NCI-H128 (cell line): ENCODE measurements at regions not wholly inside any gene's neighbourhood (a gene's known extent, or its start where the extent isn't known, plus 50 kb on each side); places are given as distances from the start of the nearest gene placed in this dataset.

Experiments
- DNase-seq: peaks from one replicate; lab custom pipeline; 2025; ENCODE audit not compliant: unreplicated experiment; lab: John Stamatoyannopoulos, UW

DNA sequence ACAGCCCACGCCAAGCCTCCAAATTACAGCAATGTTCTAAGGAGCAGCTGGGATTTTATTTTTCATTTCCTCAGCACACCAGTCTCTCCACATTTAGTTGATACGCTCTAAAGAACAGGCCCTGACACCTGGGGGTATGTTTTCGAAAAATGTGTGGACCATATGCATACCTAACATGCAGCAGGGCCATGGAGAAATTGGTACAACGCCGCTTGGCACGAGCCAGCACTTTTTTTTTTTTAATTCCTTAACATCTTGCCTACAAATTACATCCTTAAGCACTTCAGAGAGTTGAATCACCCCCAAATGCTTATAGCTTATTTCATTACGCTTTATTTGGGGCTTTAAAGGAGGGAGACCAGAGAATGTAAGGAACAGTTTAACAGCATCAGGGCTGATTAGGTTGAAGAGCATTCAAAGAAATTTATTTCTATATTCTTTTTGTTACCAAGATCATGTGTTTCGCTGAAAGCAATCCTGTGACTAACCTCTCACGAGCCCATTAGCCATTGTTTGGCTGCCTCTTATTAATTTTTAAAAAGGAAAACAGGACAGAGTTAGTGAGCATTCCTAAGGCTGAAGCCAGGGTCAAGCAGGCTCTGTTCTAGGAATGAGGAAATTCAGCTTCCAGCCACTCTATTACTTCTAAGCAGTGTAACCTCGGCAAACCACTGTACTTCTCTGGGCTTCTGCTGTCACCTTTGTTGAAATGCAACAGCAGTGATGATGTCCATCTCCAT, 173.8 kb downstream of the ACTL7B start:
- no peak for DNase-seq

DNA sequence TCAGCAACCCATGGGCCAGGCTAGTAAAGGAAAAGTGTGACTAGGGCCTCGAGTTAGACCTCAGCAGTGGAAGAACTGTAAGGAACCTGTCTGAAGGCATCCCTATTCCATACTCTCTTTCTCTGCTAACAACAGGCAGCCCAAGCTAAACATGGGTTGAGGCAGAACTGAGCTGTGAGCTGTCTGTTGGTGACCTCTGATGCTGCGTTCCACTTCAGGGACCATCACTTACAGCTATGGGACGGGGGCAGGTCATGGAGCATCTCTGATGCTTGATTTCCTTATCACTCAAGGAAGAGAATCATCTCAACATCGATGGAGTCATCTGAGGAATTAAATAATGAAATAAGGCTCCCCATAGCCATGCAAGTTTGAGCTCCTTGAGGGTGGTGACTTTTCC, 174.8 kb downstream of the ACTL7B start:
- DNase-seq = no peak

DNA sequence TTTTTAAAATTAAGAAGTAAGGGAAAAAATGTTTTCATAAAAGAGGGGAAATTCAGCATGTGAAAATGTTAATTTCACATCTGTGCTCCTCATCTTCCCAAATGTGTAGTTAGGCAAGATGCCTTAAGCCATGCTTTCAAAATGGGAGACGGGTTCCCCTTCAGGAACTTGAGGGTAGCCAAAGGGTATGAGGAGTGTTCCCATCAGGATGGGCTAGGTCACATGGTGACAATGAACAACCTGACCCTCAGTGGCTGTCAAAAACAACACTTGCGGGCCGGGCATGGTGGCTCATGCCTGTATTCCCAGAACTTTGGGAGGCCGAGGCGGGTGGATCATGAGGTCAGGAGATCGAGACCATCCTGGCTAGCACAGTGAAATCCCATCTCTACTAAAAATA, 178.0 kb downstream of the ACTL7B start:
- no peak for DNase-seq

GRCh38 chr9:108676355-108676754, 179.4 kb downstream of the ACTL7B start:
- no peak for DNase-seq

GRCh38 chr9:108675708-108676107, 180.1 kb downstream of the ACTL7B start:
- DNase-seq = no peak

DNA sequence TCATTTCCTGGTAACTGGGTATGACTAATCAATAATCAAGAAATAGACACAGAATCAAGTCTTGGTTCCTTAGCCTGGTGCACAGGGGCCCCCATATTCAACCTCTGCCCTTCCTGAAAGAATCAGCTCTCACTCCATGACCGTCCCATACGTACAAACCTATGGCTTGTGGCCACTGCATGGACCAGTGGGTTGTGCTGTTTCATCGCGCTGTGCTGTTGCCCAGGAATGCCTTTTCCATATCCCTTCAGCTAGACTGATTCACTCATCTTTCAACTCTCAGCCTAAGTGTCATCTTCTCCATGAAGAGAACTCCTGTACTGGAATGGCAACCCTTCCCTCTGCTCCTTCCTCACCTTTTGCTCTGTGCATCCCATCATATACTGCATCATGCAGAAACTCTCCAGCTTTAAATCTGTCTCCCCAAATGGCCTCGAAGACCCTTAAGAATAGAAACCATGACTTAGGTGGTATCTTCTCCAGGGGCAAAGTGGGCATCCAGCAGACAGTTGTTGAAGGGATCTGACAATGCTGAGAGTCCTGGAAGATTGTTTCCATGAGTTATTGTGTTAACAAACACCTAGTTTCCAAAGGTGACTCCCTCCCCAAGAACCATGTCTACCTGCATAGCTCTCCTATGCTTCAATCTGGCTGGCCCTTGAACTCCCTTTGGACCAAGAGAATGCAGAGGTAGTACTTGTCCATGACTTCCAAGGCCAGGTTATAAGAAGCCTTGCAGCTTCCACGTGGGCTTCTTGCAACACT, 180.8 kb downstream of the ACTL7B start:
- no peak for DNase-seq

- DNase-seq = no peak
Observed at GRCh38 chr9:108673386-108673785, 182.4 kb downstream of the ACTL7B start.

DNA sequence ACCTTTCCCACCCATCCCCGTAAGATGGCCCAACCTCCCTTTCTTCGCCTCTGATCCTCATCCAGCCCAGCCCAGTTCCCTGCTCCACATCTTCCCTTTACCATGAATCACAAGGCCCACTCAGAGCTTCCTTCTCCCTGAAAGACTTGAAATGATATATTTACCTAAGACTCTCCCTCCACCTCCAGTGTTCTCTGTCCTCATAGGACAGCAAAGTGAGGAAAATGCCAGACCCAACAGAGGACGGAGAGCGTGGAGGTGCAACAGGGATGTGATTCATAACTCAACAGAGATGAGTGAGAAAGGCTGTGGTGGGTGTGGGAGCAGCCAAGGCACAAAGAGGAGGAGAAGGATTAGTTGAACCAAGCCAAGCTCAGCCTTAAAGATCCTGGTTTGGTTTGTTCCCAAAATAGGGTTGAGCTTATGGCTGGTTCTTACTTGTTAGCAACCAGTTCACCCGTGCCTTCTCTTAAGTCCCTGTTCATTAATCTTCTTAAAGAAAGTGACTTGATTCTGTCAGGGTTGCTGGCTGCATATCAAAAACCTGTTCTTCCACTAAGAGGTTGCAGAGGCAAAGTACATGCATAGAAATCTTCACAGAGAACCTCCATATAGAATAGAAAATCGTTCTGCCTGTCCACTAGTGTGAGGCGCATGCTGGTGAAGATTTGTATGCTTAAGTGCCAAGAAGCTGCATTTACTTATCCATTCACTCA, 183.2 kb downstream of the ACTL7B start:
- no peak for DNase-seq

DNA sequence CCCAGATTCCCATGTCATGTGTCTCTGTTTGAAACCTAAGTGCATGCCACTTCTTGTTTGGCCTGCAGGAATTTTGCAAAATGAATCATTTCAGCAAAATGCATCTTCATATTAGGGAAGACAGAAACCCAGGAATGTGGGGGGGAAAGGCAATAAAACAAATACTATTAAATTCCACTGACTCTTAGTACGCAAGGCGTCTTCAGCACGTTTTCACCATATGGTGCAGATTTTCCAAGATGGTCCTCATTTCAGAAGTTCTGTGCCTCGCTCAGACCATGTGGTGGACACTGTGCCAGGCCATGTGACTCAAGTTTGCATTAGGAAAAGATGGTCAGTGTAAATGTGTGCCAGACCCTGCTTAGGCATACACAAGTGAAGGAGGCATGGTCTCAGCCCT, 184.0 kb downstream of the ACTL7B start:
- no peak for DNase-seq

DNA sequence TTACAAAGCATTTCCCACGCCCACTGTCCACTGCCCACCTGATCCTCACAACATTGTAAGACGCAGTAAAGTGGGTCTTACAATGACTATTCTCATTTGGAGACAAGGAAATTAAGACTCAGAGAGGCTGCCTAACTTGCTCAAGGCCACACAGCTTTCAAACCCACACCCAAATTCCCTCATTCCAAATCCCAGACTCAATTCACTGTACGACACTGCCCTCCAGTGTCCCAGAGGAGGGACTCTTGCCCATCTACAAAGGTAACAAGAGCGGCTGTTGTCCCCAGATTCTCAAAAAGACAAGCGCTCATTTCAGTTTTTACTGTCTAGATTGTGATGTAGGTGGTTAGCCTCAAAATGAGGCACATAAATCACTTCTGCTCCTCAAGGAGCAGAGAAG, 184.6 kb downstream of the ACTL7B start:
- DNase-seq = no peak

DNA sequence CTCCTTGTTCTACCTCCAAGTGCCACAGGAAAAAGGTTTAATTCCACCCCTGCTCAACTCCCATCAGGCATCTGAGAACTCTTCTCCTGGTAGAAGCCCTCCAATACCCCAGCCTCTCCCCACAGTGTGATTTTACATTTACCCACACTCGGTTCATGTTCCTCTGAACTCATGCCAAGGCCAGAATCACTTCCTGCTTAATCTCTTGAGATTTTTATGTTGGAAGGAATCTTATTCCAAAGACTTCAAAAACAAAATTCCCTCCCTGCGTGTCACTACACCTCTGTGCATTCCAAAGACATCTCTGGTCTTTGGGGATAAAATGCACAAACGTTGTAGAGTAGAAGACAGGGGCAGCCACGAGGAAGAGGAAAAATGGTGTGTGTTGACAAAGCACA, 186.8 kb downstream of the ACTL7B start:
- no peak for DNase-seq

DNA sequence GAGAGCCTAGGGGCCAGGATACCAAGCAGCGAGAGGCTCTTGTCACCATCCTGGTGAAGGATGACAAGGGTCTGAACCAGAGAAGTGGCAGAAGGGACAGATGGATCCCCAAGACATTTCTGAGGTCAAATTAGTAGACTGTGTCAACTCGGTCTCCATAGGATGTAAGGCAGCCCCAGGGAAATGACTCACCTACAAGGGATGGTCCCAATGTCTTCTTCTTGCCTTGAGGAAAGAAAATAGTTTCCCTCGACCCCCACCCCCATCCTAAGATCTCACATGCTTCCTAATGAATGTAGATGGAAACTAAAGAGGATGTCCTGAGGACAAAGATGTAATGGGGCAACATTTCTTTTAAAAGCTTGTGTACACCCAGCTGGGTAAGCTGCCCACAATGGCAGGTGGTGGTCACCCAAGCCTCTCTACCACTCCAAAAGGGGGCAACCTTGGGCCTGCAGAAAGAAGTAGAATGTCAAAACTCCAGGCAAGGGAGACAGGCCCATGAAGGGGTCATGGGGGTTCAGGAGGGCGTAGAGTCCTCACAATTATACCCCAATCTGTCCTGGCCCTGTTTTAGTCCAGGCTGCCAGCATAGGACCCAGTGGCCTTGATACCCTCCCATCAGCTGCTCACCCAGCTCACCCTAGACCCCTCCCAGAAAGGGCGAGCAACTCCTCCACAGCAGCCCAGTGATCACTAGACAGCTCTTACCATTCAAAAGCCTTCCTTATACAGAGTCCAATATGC, 187.4 kb downstream of the ACTL7B start:
- DNase-seq = no peak

- no peak for DNase-seq
Observed at GRCh38 chr9:108666240-108666784, 189.5 kb downstream of the ACTL7B start.

DNA sequence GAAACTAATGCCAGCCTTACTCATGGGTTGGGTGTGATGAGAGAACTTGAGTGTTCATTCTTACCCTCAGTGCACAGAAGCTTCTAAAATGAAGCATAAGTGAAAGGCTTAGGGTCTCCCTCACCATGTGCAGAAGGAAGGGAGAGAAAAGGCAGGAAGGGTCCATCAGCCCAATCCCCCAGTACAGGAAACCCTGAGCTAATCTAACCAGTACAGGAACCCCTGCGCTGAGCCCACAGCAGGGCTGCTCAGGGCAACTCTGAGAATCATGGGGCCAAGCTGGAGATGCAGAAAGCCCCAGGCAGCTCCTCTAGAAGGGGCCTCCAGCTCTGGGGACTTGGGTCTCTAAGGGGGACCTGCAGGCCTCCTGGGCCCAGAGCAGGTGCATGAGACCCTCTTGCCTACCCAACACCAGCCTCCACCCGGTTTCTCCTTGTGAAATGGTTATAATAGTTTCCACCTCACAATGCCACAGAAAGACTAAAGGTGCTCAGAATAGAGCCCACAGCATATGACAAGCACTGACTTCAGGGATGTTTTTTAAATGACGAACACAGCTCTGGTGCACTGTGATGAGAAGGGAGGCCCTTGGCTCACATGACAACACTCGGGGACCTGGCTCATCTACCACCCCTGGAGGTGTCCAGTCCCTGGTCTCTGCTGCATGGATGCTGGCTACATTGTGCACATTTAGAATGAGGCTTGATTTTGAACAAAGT, 190.1 kb downstream of the ACTL7B start:
- no peak for DNase-seq

- DNase-seq = no peak
Observed at GRCh38 chr9:108664309-108665255, 191.2 kb downstream of the ACTL7B start.

- DNase-seq = no peak
Observed at GRCh38 chr9:108663422-108663821, 192.4 kb downstream of the ACTL7B start.

GRCh38 chr9:108662956-108663355, 192.8 kb downstream of the ACTL7B start:
- DNase-seq = no peak

DNA sequence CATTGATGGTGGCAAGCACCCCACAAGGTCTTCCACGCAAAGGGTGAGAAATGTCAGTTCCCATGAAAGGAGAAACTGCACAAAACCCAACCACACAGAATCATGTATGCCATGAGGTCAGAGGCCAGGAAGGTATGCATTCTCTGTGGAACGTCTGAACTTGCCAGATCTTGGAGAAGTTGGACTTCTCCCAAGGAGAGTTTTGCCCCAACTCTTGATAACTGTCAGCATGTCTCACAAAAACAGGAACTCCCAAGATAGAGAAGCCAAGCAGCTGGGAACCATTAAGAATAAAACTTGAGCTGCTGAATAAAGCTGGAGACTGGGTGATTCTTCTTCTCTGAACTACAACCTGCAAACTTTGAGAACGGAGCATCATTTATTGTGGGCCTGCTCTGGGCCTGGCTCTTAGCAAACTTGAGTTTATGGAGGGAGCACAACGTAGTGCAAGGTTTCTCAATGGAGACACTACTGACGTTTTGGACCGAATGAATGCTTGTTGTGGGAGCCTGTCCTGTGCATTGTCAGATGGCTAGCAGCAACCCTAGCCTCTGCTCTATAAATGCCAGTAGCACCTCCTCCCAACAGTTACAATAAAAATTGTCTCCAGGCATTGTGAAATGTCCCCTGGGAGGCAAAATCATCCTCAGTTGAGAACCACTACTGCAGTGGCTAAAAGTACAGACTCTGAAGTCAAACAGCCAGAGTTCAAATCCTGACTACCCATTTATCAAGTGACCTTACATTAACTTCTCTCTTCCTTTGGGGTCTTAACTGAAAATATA, 193.5 kb downstream of the ACTL7B start:
- DNase-seq = no peak
